Vagina (tissue), 2 donors: ENCODE measurements at regions not wholly inside any gene's neighbourhood (a gene's known extent, or its start where the extent isn't known, plus 50 kb on each side); places are given as distances from the start of the nearest gene placed in this dataset.

Source experiments
- CTCF ChIP-seq, 3 experiments: fragments of 450-650 bp in 2 of 3; fragments of 200-600 bp in 1 of 3; sonication (generic) in 1 of 3; IDR thresholded peaks; one replicate each; pipeline ENCODE4 v1.5.1; 2017 to 2019; ENCODE audit warnings: antibody characterized with exemption in 3 of 3, mild to moderate bottlenecking in 2 of 3, moderate library complexity in 2 of 3
- POLR2A ChIP-seq, 2 donors: fragments of 450-650 bp; IDR thresholded peaks; one replicate each; pipeline ENCODE4 v1.6.1; 2017; ENCODE audit warnings: antibody characterized with exemption in 2 of 2, mild to moderate bottlenecking in 2 of 2, moderate library complexity in 2 of 2
- POLR2AphosphoS5 ChIP-seq, 2 donors: sonication (generic); formaldehyde crosslinking; IDR thresholded peaks; one replicate each; pipeline ENCODE4 v1.9.0; 2017; ENCODE audit warnings: antibody characterized with exemption in 2 of 2, mild to moderate bottlenecking in 2 of 2, low read depth in 1 of 2; ENCODE audit not compliant: insufficient read depth in 1 of 2

- no peak for TF ChIP-seq CTCF (IDR thresholded peaks at IDR 0.05)
- TF ChIP-seq POLR2AphosphoS5 (IDR thresholded peaks at IDR 0.05; ENCODE audit: insufficient read depth in 1 of 2, low read depth in 1 of 2) = no peak
- no peak for TF ChIP-seq POLR2A (IDR thresholded peaks at IDR 0.05)
Measured at GRCh38 chr6:97865612-97866011, 582.6 kb upstream of the MMS22L start.
